HG03039 (cell line): ENCODE measurements at regions not wholly inside any gene's neighbourhood (a gene's known extent, or its start where the extent isn't known, plus 50 kb on each side); places are given as distances from the start of the nearest gene placed in this dataset.

Experiments
- ATAC-seq: cut with Tn5 transposase; IDR thresholded peaks from one replicate; pipeline ENCODE4 v1.9.1; 2021; ENCODE audit warnings: mild to moderate bottlenecking, moderate library complexity; ENCODE audit not compliant: unreplicated experiment

DNA sequence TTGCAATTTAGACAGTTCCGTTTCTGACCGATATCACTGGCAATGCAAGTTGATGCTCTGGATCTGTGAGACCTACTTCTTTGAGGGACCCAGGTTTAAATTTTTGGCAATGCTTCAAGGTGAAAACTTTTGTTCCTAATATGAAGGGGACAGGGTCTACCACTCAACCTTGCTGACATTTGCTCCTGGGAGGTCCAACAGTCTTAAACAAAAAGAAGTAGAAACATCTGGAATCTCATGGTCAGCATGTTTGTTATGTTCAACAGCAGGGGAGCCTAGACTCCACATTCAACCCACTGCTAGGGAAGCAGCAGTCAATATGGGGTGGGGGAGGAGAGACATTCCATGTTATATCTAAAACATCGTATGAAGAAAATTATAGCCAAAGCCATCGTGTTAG, 196.4 kb downstream of the SIM1 start:
- no peak for ATAC-seq

DNA sequence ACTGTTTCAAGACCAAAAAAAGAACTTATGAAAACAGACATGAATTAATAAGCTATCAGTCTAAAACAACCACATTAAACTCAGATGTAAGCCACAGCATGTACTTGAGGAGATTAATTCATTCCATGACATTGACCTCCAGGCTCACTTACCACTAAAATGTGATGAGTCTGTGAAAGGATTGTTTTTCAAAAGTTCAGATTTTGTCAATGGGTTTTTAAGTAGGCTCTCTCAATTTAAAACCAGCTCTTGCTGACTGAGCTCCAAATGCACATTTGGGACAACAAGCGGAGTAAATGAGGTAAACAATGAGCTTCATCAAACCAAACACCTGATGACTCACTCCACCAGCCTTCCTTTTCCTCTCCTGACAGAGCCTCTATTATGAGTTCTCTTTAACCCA, 197.0 kb downstream of the SIM1 start:
- ATAC-seq: no peak

GRCh38 chr6:100266494-100267401, 198.0 kb downstream of the SIM1 start:
- ATAC-seq: no peak

GRCh38 chr6:100262086-100262485, 202.6 kb downstream of the SIM1 start:
- no peak for ATAC-seq

DNA sequence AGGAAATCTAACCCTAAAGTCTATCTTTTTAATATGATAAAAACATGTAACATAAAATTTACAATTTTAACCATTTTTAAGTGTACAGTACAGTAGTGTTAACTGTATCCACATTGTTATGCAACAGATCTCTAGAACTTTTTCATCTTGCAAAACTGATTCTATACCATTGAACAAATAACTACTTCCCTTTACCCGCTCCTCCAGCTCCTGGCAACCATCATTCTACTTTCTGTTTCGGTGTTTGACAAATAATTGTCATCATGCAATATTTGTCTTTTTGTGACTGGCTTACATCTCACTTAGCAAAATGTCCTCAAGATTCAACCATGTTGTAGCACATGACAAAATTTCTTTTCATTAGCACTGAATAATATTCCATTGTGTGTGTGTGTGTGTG, 203.2 kb downstream of the SIM1 start:
- ATAC-seq: no peak

DNA sequence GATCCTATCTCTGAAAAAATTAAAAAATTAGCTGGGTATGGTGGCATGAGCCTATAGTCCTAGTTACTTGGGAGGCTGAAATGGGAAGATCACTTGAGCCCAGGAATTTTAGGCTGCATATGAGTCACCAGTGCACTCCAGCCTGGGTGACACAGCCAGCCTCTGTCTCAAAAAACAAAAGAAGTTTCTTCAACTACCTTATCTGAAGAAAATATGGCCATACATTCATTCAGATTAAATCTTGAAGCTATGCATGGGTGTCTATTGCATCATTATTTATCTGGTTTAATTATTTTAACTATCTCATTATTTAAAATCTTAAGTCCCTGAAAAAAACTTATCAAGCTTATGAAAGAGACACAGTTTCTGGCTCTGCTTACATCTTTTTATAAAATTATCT, 204.1 kb downstream of the SIM1 start:
- ATAC-seq: no peak

DNA sequence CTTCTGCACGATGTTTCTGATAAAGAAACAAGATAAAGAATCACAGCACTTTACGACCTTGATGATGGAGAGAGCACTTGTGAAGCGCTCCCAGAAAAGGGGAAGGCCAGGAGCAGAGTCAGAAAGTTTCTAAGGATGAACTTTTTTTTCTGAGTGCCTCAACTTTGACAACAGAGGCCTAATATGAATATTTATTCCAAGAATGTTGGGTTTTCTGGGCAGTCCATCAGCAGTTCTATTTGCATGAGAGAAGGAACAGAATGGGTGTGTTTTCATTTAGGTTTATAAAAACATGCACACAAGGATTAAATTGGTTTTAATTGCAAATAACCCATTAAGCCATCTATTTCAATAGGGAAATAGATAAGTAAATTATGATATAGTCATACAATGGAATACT, 204.9 kb downstream of the SIM1 start:
- ATAC-seq: no peak

- ATAC-seq: no peak
These were observed 206.0 kb downstream of the SIM1 start for GRCh38 chr6:100258752-100259151.

DNA sequence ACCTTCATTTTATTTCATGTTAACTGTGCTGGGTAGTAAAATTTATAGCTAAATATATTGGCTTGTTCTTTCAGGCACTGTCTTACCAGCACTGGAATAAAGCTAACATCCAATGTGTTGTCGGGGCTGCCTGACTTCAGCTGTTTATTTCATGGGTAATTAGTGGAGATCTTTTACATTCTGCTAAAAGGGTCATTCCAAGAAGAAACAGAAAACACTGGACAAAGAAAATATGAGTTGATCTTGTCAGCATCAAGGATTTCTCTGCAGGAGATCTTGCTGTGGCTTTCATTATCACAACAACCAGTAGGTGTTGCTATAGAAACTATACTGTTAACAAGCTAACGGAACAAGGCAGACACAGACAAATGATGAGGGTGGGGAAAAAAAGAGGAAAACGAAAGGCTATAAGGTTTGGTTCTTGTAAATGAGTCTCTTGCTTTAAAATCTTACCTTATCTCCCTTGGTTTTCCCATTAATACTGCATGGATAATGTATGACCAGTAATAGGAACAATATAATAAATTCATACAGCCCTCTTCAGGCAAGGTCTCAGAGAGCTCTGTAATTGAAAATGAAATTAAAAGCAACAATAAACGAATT, 206.8 kb downstream of the SIM1 start:
- peak; percentile 80 for ATAC-seq

- ATAC-seq: no peak
These were observed 209.0 kb downstream of the SIM1 start for GRCh38 chr6:100255701-100256100.

GRCh38 chr6:100247123-100247522, 217.6 kb downstream of the SIM1 start:
- ATAC-seq: no peak

DNA sequence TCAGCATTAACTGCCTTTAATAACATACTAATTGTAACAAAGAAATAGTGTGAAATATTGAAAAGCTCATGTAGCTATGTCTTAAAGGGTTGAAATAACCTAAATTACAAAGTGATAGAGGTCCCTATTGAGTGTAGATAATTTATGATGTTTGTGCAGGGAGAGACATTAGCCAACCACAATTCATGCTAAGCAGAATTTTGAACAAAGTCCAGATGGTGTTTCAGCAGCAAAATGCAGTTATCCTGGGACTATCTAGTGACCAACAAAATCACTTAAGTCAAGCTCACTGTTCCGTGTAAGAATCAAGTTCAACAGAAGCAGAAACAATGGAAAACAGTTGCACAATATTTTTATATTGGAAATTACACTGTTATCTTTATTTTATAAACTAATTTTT, 218.5 kb downstream of the SIM1 start:
- ATAC-seq: no peak

GRCh38 chr6:100240798-100241197, 223.9 kb downstream of the SIM1 start:
- ATAC-seq: no peak

GRCh38 chr6:100237821-100238220, 226.9 kb downstream of the SIM1 start:
- no peak for ATAC-seq

DNA sequence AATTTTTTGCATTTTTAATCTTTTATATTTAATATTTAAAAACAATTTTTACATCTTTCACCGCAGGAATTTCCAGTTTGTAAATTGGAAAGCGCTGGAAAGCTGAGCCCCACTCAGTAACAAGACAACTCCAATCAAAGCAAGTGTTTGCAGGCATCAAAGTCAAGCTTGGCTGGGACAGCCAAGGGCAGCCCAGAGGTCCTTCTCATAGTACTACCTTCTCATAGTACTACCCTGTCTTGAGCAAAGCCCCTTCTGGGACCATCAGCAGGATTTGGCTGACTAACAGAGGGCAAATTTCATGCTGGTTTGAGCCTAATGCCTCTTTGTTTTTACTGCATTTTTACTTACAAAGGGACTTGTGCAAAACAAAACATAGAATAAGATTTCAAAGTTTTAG, 228.3 kb downstream of the SIM1 start:
- ATAC-seq: no peak

GRCh38 chr6:100235631-100236030, 229.1 kb downstream of the SIM1 start:
- no peak for ATAC-seq

DNA sequence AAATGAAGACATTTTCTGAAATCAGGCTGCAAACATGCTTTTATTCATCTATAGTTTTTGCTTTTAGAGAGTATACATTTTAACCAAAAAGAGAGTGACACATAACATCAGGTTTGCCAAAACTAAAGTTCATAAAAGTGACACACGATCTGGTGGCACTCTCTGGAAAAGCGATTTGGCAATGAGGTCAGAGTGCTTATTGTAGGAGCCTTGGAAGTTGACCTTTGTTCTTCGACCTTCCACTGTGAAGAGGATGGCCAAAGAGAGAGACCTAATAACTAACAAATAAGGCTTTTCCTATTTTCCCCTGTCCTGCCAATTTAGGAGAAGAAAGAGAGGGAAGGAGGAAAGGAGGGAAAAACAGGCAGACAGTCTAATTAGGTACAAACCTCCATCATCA, 230.1 kb downstream of the SIM1 start:
- no peak for ATAC-seq

GRCh38 chr6:100232781-100233573, 231.7 kb downstream of the SIM1 start:
- no peak for ATAC-seq

GRCh38 chr6:100230953-100231316, 233.8 kb downstream of the SIM1 start:
- ATAC-seq: no peak

DNA sequence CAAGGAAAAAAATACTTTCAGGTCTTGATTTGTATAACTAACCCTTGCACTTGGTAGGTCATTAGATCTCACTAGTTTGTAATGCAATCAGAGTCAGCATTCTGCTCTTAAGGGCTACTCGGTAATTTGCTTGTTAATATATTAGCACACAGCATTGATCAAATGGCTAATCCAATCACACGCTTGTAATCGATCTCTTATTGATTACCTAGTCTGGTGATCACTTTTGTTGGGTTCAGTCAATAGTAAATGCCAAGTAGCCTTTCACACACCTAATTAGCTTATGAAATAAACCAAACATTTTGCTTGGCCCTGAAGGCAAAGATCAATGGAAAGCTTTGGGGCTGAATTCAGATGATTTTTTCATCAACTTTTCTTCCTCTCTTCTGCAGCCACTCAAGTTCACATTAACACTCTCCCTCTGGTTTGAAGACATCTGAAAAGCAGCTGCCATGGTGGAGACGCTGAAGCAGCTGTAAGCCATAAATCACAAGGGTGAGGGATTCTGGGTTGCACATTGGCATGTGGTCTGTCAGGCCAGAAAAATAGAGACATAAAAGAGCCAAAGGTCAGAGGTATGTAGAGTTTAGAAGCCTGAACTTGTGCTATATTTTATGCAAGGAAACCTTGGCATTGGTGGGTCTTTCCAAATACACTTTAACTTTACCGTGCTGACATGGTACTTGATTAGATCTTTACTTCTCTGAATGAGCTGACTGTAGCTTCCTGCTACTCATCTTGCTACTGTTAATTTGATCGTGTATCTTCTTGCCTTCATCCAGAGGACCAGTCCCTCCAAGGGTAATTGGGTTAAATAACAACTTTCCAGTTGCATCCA, 234.4 kb downstream of the SIM1 start:
- no peak for ATAC-seq

GRCh38 chr6:100229512-100229911, 235.2 kb downstream of the SIM1 start:
- no peak for ATAC-seq
